NCI-H2196 treated with DMSO at 0.1 percent for 48 hours (cell line): ENCODE measurements at regions not wholly inside any gene's neighbourhood (a gene's known extent, or its start where the extent isn't known, plus 50 kb on each side); places are given as distances from the start of the nearest gene placed in this dataset.

Source experiments
- DNase-seq: peaks from one replicate; lab custom pipeline; 2025; ENCODE audit not compliant: unreplicated experiment; lab: John Stamatoyannopoulos, UW

GRCh38 chr4:178349601-178350000, 907.4 kb upstream of the AGA start:
- DNase-seq = no peak

- no peak for DNase-seq
Observed at GRCh38 chr4:178351185-178351584, 908.9 kb upstream of the AGA start.

GRCh38 chr4:178356725-178357124, 914.5 kb upstream of the AGA start:
- DNase-seq = no peak

GRCh38 chr4:178385481-178385880, 943.2 kb upstream of the AGA start:
- DNase-seq = no peak

- no peak for DNase-seq
Observed at GRCh38 chr4:178387756-178388155, 945.5 kb upstream of the AGA start.

GRCh38 chr4:178395798-178396197, 953.6 kb upstream of the AGA start:
- no peak for DNase-seq

GRCh38 chr4:178412455-178412854, 970.2 kb upstream of the AGA start:
- DNase-seq = no peak

- no peak for DNase-seq
Observed at GRCh38 chr4:178414042-178414441, 971.8 kb upstream of the AGA start.

GRCh38 chr4:178414881-178415446, 972.7 kb upstream of the AGA start:
- no peak for DNase-seq

- DNase-seq = no peak
Observed at GRCh38 chr4:178415925-178416324, 973.7 kb upstream of the AGA start.

- DNase-seq = no peak
Observed at GRCh38 chr4:178423366-178423765, 981.1 kb upstream of the AGA start.

GRCh38 chr4:178426871-178427270, 984.6 kb upstream of the AGA start:
- DNase-seq = no peak

- no peak for DNase-seq
Observed at GRCh38 chr4:178427663-178428062, 985.4 kb upstream of the AGA start.

- no peak for DNase-seq
Observed at GRCh38 chr4:178448372-178449035, 1006.3 kb upstream of the AGA start.

GRCh38 chr4:178450614-178451013, 1008.4 kb upstream of the AGA start:
- DNase-seq = no peak

GRCh38 chr4:178453057-178453456, 1010.8 kb upstream of the AGA start:
- DNase-seq = no peak

- no peak for DNase-seq
Observed at GRCh38 chr4:178457286-178457685, 1015.0 kb upstream of the AGA start.

- no peak for DNase-seq
Observed at GRCh38 chr4:178462710-178463109, 1020.5 kb upstream of the AGA start.

GRCh38 chr4:178463747-178464146, 1021.5 kb upstream of the AGA start:
- no peak for DNase-seq

- no peak for DNase-seq
Observed at GRCh38 chr4:178470996-178471784, 1029.0 kb upstream of the AGA start.

- DNase-seq = no peak
Observed at GRCh38 chr4:178471994-178472393, 1029.8 kb upstream of the AGA start.

GRCh38 chr4:178480105-178480504, 1037.9 kb upstream of the AGA start:
- DNase-seq = no peak
